RWPE2 (cell line): ENCODE measurements at regions not wholly inside any gene's neighbourhood (a gene's known extent, or its start where the extent isn't known, plus 50 kb on each side); places are given as distances from the start of the nearest gene placed in this dataset.
A peak's percentile ranks its signal among the peaks of the same experiment; 100 is the strongest.
"Not testable (repeated sequence)": the region's sequence is repeated elsewhere in the genome, so short reads cannot be mapped to it uniquely, and the experiment has no call there.

ENCODE experiments used
- ATAC-seq: fragments of 200-7000 bp; cut with Tn5 transposase; 3 replicates; pipeline ENCODE4 v1.9.1; 2021; ENCODE audit warnings: low read depth
- DNase-seq: peaks from one replicate; pipeline ENCODE4 v3.0.0-alpha.2; 2020; ENCODE audit warnings: low spot score
- H3K27ac ChIP-seq: fragments of 450-650 bp; 2 replicates; pipeline ENCODE4 v1.5.1; 2017; ENCODE audit warnings: mild to moderate bottlenecking; ENCODE audit not compliant: poor library complexity, severe bottlenecking
- H3K27me3 ChIP-seq: fragments of 250-450 bp; sonication (Bioruptor Pico); 2 replicates; pipeline ENCODE4 v1.5.1; 2021; ENCODE audit warnings: mild to moderate bottlenecking, moderate library complexity; ENCODE audit not compliant: insufficient read depth, poor library complexity, severe bottlenecking
- H3K36me3 ChIP-seq: fragments of 250-450 bp; sonication (Bioruptor Pico); 2 replicates; pipeline ENCODE4 v1.5.1; 2020; ENCODE audit warnings: low read depth, mild to moderate bottlenecking, moderate library complexity
- H3K4me1 ChIP-seq: fragments of 250-450 bp; sonication (Bioruptor Pico); 2 replicates; pipeline ENCODE4 v1.5.1; 2021; ENCODE audit warnings: mild to moderate bottlenecking, moderate library complexity; ENCODE audit not compliant: insufficient read depth, poor library complexity, severe bottlenecking
- H3K4me3 ChIP-seq: fragments of 250-450 bp; sonication (Bioruptor Pico); 2 replicates; pipeline ENCODE4 v1.5.1; 2021; ENCODE audit warnings: mild to moderate bottlenecking, moderate library complexity; ENCODE audit not compliant: severe bottlenecking
- H3K9me3 ChIP-seq: fragments of 250-450 bp; sonication (Bioruptor Pico); 2 replicates; pipeline ENCODE4 v1.5.1; 2021; ENCODE audit warnings: mild to moderate bottlenecking, moderate library complexity; ENCODE audit not compliant: severe bottlenecking
- TF ChIP-seq, protein P1 (sequence below): fragments of 450-650 bp; IDR thresholded peaks from one replicate; pipeline ENCODE4 v1.5.1; 2017; ENCODE audit warnings: mild to moderate bottlenecking, moderate library complexity; ENCODE audit not compliant: poor library complexity, severe bottlenecking

DNA sequence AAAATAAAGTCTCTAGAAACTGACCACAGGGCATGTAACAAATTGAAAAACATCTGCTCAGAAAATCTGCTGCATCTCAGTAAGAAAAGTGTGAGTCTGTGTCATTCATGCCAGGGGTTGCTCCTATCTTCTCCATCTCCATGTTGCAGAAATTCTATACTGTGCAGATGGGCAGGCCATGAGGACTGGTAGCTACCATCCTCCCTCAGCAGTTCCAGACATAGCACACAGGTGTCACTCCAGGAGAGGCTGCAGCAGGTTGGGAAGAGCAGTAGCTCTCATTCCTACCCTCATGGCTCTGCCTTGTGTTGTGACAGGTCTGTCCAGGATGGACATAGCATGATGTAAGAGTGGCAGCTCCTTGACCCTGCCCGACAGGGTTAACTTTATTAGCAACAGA is 173.4 kb downstream of the NDUFS4 start:
- TF ChIP-seq, protein P1, sequence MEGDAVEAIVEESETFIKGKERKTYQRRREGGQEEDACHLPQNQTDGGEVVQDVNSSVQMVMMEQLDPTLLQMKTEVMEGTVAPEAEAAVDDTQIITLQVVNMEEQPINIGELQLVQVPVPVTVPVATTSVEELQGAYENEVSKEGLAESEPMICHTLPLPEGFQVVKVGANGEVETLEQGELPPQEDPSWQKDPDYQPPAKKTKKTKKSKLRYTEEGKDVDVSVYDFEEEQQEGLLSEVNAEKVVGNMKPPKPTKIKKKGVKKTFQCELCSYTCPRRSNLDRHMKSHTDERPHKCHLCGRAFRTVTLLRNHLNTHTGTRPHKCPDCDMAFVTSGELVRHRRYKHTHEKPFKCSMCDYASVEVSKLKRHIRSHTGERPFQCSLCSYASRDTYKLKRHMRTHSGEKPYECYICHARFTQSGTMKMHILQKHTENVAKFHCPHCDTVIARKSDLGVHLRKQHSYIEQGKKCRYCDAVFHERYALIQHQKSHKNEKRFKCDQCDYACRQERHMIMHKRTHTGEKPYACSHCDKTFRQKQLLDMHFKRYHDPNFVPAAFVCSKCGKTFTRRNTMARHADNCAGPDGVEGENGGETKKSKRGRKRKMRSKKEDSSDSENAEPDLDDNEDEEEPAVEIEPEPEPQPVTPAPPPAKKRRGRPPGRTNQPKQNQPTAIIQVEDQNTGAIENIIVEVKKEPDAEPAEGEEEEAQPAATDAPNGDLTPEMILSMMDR: peak; percentile 28
- Histone ChIP-seq H3K9me3 (no peaks in the 10 kb centered on the region), H3K27me3 (peaks cover 3% of the 10 kb centered on the region), H3K4me3 (no peak overlapping the region), H3K27ac (no peak overlapping the region), H3K36me3 (no peaks in the 10 kb centered on the region), H3K4me1 (no peaks in the 10 kb centered on the region)
- ATAC-seq (peak; percentile 40; the same call in 1 of the 3 replicates), DNase-seq (no peak)

DNA sequence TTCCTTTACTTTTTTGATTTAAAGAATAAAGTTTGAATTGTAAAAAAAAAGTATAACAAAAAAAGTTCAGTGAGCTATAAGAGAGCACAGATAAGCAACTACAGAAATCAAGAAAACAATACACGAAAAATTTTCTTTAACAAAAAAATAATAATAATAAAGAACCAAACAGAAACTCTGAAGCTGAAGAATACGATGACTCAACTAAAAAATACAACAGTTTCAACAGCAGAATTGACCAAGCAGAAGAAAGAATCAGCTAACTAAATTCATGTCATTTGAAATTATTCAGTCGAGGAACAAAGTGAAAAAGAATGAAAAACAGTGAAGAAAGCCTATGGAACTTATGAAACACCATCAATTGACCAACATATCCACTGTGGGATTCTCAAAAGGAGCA is 177.7 kb downstream of the NDUFS4 start:
- no peaks in the 10 kb centered on the region for H3K9me3 ChIP-seq
- no peak overlapping the region for H3K4me3 ChIP-seq
- DNase-seq (no peak), ATAC-seq (no peak)
- no peaks in the 10 kb centered on the region for H3K27me3 ChIP-seq
- no peak overlapping the region for H3K27ac ChIP-seq
- no peaks in the 10 kb centered on the region for H3K4me1 ChIP-seq
- H3K36me3 ChIP-seq: no peaks in the 10 kb centered on the region
- TF ChIP-seq, protein P1: no peak

DNA sequence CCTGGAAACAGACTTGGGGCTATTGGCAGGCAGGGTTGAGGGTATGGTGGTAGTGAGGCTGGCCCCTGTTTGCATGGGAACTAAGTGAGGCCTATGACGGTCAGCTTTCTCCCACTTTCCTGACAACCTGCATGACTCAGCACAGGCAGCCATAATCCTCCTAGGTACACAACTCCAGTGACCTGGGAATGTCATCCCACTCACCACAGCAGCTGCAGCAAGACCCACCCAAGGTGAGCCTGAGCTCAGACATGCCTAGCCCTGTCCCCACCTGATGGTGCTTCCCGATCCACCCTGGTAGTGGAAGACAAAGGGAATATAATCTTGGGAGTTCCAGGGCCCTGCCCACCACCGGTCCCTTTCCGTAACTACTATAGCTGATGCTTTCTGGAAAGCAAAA is 178.7 kb downstream of the NDUFS4 start:
- Histone ChIP-seq H3K4me3 (no peak overlapping the region), H3K36me3 (no peaks in the 10 kb centered on the region), H3K9me3 (no peaks in the 10 kb centered on the region), H3K4me1 (no peaks in the 10 kb centered on the region), H3K27me3 (no peaks in the 10 kb centered on the region), H3K27ac (no peak overlapping the region)
- no peak for DNase-seq
- no peak for ATAC-seq
- TF ChIP-seq, protein P1: no peak

DNA sequence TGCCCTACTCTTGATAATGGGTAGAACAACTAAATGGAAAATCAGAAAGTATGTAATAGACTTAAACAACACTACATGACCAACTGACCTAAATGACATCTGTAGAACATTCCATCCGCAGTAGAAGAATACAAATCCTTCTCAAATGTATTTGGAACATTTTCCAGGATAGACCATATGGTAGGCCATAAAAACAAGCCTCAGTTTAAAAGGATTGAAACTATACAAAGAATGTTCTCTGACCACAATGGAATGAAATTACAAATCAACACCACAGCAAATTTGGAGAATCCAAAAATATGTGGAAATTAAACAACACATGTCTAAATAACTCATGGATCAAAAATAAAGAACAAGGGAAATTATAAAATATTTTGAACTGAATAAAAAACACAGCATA is 189.2 kb downstream of the NDUFS4 start:
- Histone ChIP-seq H3K4me3 (no peak overlapping the region), H3K4me1 (no peaks in the 10 kb centered on the region), H3K27me3 (peaks cover 6% of the 10 kb centered on the region), H3K36me3 (no peaks in the 10 kb centered on the region), H3K9me3 (peaks cover 5% of the 10 kb centered on the region), H3K27ac (no peak overlapping the region)
- TF ChIP-seq, protein P1: no peak
- DNase-seq: no peak
- ATAC-seq: no peak

DNA sequence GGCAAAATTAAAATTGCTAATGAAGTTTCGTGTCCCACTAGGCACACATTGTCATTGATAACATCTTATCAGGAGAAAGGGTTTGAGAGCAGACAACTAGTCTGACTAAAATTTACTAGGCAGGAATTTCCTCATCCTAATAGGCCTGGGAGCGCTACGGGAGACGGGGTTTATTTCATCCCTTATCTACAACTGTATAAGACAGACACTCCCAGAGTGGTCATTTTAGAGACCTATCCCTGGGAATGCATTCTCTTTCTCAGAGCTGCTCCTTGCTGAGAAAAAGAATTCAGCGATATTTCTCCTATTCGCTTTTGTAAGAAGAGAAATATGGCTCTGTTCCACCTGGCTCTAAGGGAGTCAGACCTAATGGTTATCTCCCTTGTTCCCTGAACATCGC is 191.8 kb downstream of the NDUFS4 start:
- H3K9me3 ChIP-seq, ATAC-seq, H3K4me1 ChIP-seq, H3K36me3 ChIP-seq, H3K4me3 ChIP-seq, H3K27me3 ChIP-seq, H3K27ac ChIP-seq, DNase-seq: not testable (repeated sequence)
